SK-N-SH (cell line): ENCODE measurements at regions not wholly inside any gene's neighbourhood (a gene's known extent, or its start where the extent isn't known, plus 50 kb on each side); places are given as distances from the start of the nearest gene placed in this dataset.

Experiments used
- CTCF ChIA-PET: fragments of 300-600, 350-600 bp; formaldehyde crosslinking; extraction: SDS; loops from one replicate; lab custom pipeline; 2021; lab: Yijun Ruan, JAX
- POLR2A ChIA-PET: fragments of 350-600 bp; sonication (Branson Sonifier 250); formaldehyde crosslinking; extraction: SDS; loops from one replicate; lab custom pipeline; 2020; ENCODE audit warnings: antibody characterized with exemption, inconsistent platforms; lab: Yijun Ruan, JAX
- DNase-seq: peaks from one replicate; pipeline ENCODE4 v3.0.0; 2012
- H2AFZ ChIP-seq: fragments of 200-600 bp; sonication (generic); 2 replicates; pipeline ENCODE4 v1.8.1; 2016; ENCODE audit warnings: antibody characterized with exemption, mild to moderate bottlenecking, low read depth
- H3F3A ChIP-seq: fragments of 200-600 bp; sonication (generic); replicated peaks from 2 replicates; pipeline ENCODE3; 2016; ENCODE audit warnings: antibody characterized with exemption, mild to moderate bottlenecking; ENCODE audit not compliant: insufficient read depth
- H3K27ac ChIP-seq, 2 experiments: fragments of 200-500 bp in 1 of 2; fragments of 200-600 bp in 1 of 2; sonication (Bioruptor generic) in 1 of 2; sonication (generic), shearing (Covaris generic) in 1 of 2; 2 replicates each; pipeline versions ENCODE4 v1.5.1 to v1.6.1; 2014 to 2016; ENCODE audit warnings: low read depth in 2 of 2, inconsistent platforms in 1 of 2, low read length in 1 of 2, mild to moderate bottlenecking in 1 of 2, mixed read lengths in 1 of 2
- H3K27me3 ChIP-seq: fragments of 200-600 bp; sonication (generic), shearing (Covaris generic); 2 replicates; pipeline ENCODE4 v1.6.1; 2016; ENCODE audit warnings: mixed run types; ENCODE audit not compliant: insufficient read depth
- H3K36me3 ChIP-seq, 2 experiments: fragments of 200-500 bp in 1 of 2; fragments of 200-600 bp in 1 of 2; sonication (Bioruptor generic) in 1 of 2; sonication (generic) in 1 of 2; replicated peaks in 1 of 2; 2 replicates each; pipeline versions ENCODE3 to v1.5.1; 2014 to 2016; ENCODE audit warnings: low read length in 1 of 2, mild to moderate bottlenecking in 1 of 2; ENCODE audit not compliant: insufficient read depth in 2 of 2, control insufficient read depth in 1 of 2
- H3K4me1 ChIP-seq, 2 experiments: fragments of 200-500 bp in 1 of 2; fragments of 200-600 bp in 1 of 2; sonication (Bioruptor generic) in 1 of 2; sonication (generic), shearing (Covaris generic) in 1 of 2; 2 replicates each; pipeline versions ENCODE4 v1.5.1 to v1.6.1; 2014 to 2016; ENCODE audit warnings: low read depth in 1 of 2, low read length in 1 of 2, mixed run types in 1 of 2; ENCODE audit not compliant: insufficient read depth in 2 of 2, control insufficient read depth in 1 of 2
- H3K4me2 ChIP-seq: fragments of 200-600 bp; sonication (generic), shearing (Covaris generic); 2 replicates; pipeline ENCODE4 v1.6.1; 2017; ENCODE audit warnings: mixed run types
- H3K4me3 ChIP-seq, 2 experiments: fragments of 200-500 bp in 1 of 2; fragments of 200-600 bp in 1 of 2; sonication (Bioruptor generic) in 1 of 2; sonication (generic), shearing (Covaris generic) in 1 of 2; 2 replicates each; pipeline versions ENCODE4 v1.5.1 to v1.8.1; 2014 to 2016; ENCODE audit warnings: low read depth in 2 of 2, inconsistent platforms in 1 of 2, low read length in 1 of 2, mild to moderate bottlenecking in 1 of 2, mixed read lengths in 1 of 2, moderate library complexity in 1 of 2
- H3K79me2 ChIP-seq: fragments of 200-600 bp; sonication (generic); 2 replicates; pipeline ENCODE4 v1.8.1; 2017; ENCODE audit warnings: mild to moderate bottlenecking; ENCODE audit not compliant: insufficient read depth
- H3K9ac ChIP-seq: fragments of 200-600 bp; sonication (generic); 2 replicates; pipeline ENCODE4 v1.6.1; 2017; ENCODE audit warnings: mixed run types
- H3K9me2 ChIP-seq: fragments of 200-600 bp; sonication (generic); 2 replicates; pipeline ENCODE4 v1.6.1; 2017; ENCODE audit warnings: mixed run types
- H3K9me3 ChIP-seq: fragments of 200-600 bp; sonication (generic); 2 replicates; pipeline ENCODE4 v1.6.1; 2017; ENCODE audit warnings: mixed run types, mild to moderate bottlenecking, moderate library complexity
- H4K20me1 ChIP-seq: fragments of 200-600 bp; sonication (generic); 2 replicates; pipeline ENCODE4 v1.6.1; 2017; ENCODE audit warnings: mild to moderate bottlenecking, mixed run types; ENCODE audit not compliant: insufficient read depth
- CHD2 ChIP-seq: fragments of 150-350 bp; IDR thresholded peaks from 2 replicates; pipeline ENCODE4 v1.6.1; 2018; ENCODE audit warnings: low read length; ENCODE audit not compliant: partially characterized antibody
- ELF1 ChIP-seq: IDR thresholded peaks from 2 replicates; pipeline ENCODE4 v1.4.0; 2012
- EZH2phosphoT487 ChIP-seq: fragments of 200-600 bp; sonication (generic); IDR thresholded peaks from 2 replicates; pipeline ENCODE4 v1.6.1; 2017; ENCODE audit warnings: low read depth, mixed run types, mild to moderate bottlenecking, antibody characterized with exemption, moderate library complexity, borderline replicate concordance
- FOSL2 ChIP-seq: IDR thresholded peaks from 2 replicates; pipeline ENCODE4 v1.4.0; 2012; ENCODE audit warnings: low read depth, mild to moderate bottlenecking, moderate library complexity, borderline replicate concordance
- GABPA ChIP-seq: IDR thresholded peaks from 2 replicates; pipeline ENCODE4 v1.4.0; 2012; ENCODE audit warnings: low read depth, mild to moderate bottlenecking
- GATA2 ChIP-seq: sonication (generic); formaldehyde crosslinking; IDR thresholded peaks from 2 replicates; pipeline ENCODE4 v1.5.0; 2020; ENCODE audit warnings: mild to moderate bottlenecking, missing genetic modification reagents
- JUND ChIP-seq: IDR thresholded peaks from 2 replicates; pipeline ENCODE4 v1.4.0; 2012
- MEF2A ChIP-seq: IDR thresholded peaks from 2 replicates; pipeline ENCODE4 v1.4.0; 2012; ENCODE audit warnings: low read depth, borderline replicate concordance
- MXI1 ChIP-seq: IDR thresholded peaks from 2 replicates; pipeline ENCODE4 v1.6.1; 2012; ENCODE audit warnings: mild to moderate bottlenecking, low read depth, low read length, improper control_type of control experiment
- NFIC ChIP-seq: IDR thresholded peaks from 2 replicates; pipeline ENCODE4 v1.4.0; 2012; ENCODE audit warnings: borderline replicate concordance
- NRF1 ChIP-seq: IDR thresholded peaks from 2 replicates; pipeline ENCODE4 v1.6.1; 2012; ENCODE audit warnings: low read depth, mild to moderate bottlenecking, low read length
- POLR2AphosphoS5 ChIP-seq: IDR thresholded peaks from 2 replicates; pipeline ENCODE4 v1.6.1; 2012; ENCODE audit warnings: low read depth, low read length
- RAD21 ChIP-seq: IDR thresholded peaks from 2 replicates; pipeline ENCODE4 v1.6.1; 2012; ENCODE audit warnings: mild to moderate bottlenecking, low read length
- RCOR1 ChIP-seq: fragments of 150-350 bp; IDR thresholded peaks from 2 replicates; pipeline ENCODE4 v1.6.1; 2017; ENCODE audit warnings: antibody characterized with exemption, low read length
- RXRA ChIP-seq: IDR thresholded peaks from 2 replicates; pipeline ENCODE4 v1.4.0; 2012; ENCODE audit warnings: low read depth, mild to moderate bottlenecking, borderline replicate concordance
- SMC3 ChIP-seq: IDR thresholded peaks from 2 replicates; pipeline ENCODE4 v1.6.1; 2012; ENCODE audit warnings: low read depth, low read length, improper control_type of control experiment
- TAF1 ChIP-seq: IDR thresholded peaks from 2 replicates; pipeline ENCODE4 v1.6.1; 2012; ENCODE audit warnings: low read depth, mild to moderate bottlenecking, low read length, moderate library complexity, borderline replicate concordance
- TCF12 ChIP-seq: IDR thresholded peaks from 2 replicates; pipeline ENCODE4 v1.4.0; 2012
- WGBS: methylation state at CpG from one replicate; pipeline ENCODE4 v1.1.6; 2017; ENCODE audit warnings: low lambda C conversion rate; 5-methylcytosine and 5-hydroxymethylcytosine counted together
- TF ChIP-seq, protein P1 (sequence below): IDR thresholded peaks from 2 replicates; pipeline ENCODE4 v1.4.0; 2012; ENCODE audit warnings: low read depth, borderline replicate concordance
- TF ChIP-seq, protein P2 (sequence below): IDR thresholded peaks from 2 replicates; pipeline ENCODE4 v1.4.0; 2012; ENCODE audit warnings: low read depth, borderline replicate concordance
- TF ChIP-seq, protein P3 (sequence below): IDR thresholded peaks from 2 replicates; pipeline ENCODE4; 2012
- TF ChIP-seq, protein P4 (sequence below): fragments of 150-350 bp; IDR thresholded peaks from 2 replicates; pipeline ENCODE4 v1.6.1; 2016; ENCODE audit warnings: mild to moderate bottlenecking, low read depth, low read length

DNA sequence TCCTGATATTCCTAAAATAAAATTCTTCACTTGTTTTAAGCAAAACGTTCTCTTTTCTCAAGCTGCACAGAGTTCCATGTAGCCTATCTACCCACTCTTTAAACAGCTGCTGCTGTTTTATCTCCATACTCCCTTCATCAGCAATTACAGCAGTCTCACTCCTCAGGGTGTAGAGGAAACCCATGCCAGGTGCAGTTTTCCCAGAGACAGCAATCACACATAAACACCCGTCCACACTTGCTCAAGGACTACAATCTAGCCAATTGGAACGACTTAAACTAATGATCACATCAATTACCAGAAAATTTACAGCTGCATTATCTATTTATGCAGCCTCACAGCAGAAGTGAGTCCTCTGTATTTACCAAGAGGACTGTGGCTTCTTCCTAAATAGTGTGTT, 141.7 kb downstream of the HTR1A start:
- H3K9me2 ChIP-seq, result no peaks in the 10 kb centered on the region
- H2AFZ ChIP-seq, result no peak overlapping the region
- 0% methylated on average over 3 of the region's 3 CpGs for WGBS
- DNase-seq, result no peak
- no peaks in the 10 kb centered on the region for H3F3A ChIP-seq
- ChIA-PET CTCF (no interaction called here), POLR2A (no interaction called here)
- no peaks in the 10 kb centered on the region for H3K36me3 ChIP-seq
- H3K9ac ChIP-seq, result no peak overlapping the region
- no peaks in the 10 kb centered on the region for H4K20me1 ChIP-seq
- no peak overlapping the region for H3K4me2 ChIP-seq
- no peaks in the 10 kb centered on the region for H3K9me3 ChIP-seq
- no peak overlapping the region for H3K27ac ChIP-seq
- H3K79me2 ChIP-seq, result no peaks in the 10 kb centered on the region
- H3K4me3 ChIP-seq, result no peak overlapping the region
- TF ChIP-seq GATA2 (CRISPR knock-in tag) (no peak), NRF1 (no peak), MEF2A (no peak), TAF1 (no peak)
- TF ChIP-seq, protein P1, sequence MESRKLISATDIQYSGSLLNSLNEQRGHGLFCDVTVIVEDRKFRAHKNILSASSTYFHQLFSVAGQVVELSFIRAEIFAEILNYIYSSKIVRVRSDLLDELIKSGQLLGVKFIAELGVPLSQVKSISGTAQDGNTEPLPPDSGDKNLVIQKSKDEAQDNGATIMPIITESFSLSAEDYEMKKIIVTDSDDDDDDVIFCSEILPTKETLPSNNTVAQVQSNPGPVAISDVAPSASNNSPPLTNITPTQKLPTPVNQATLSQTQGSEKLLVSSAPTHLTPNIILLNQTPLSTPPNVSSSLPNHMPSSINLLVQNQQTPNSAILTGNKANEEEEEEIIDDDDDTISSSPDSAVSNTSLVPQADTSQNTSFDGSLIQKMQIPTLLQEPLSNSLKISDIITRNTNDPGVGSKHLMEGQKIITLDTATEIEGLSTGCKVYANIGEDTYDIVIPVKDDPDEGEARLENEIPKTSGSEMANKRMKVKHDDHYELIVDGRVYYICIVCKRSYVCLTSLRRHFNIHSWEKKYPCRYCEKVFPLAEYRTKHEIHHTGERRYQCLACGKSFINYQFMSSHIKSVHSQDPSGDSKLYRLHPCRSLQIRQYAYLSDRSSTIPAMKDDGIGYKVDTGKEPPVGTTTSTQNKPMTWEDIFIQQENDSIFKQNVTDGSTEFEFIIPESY, result no peak
- H3K27me3 ChIP-seq, result no peaks in the 10 kb centered on the region
- H3K4me1 ChIP-seq, result no peaks in the 10 kb centered on the region

DNA sequence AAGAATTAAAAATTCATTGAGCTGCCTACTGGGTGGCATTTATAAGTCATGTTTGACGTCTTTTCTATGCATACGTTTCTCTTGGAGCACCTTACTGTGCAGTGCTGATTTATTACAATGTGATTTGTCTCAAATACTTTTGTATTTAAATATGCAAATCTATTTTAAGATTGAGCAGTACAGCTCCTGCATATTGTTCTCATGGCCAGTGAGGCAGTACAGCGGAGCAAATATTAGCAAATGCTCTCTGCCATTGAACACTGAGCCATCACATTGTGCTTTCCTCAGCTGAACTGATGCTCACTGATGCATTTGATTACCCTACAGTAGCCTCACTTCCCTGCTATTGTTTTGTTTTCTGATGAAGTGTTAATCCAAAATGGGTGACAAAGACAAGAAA, 149.6 kb downstream of the HTR1A start:
- no peak for DNase-seq
- Histone ChIP-seq H3K27me3 (no peaks in the 10 kb centered on the region), H3F3A (no peaks in the 10 kb centered on the region), H3K4me1 (no peaks in the 10 kb centered on the region), H3K9ac (no peak overlapping the region), H3K9me2 (no peaks in the 10 kb centered on the region), H3K27ac (no peak overlapping the region), H3K36me3 (no peaks in the 10 kb centered on the region), H2AFZ (no peak overlapping the region), H3K9me3 (no peaks in the 10 kb centered on the region), H4K20me1 (no peaks in the 10 kb centered on the region), H3K79me2 (no peaks in the 10 kb centered on the region), H3K4me2 (no peak overlapping the region), H3K4me3 (no peak overlapping the region)
- WGBS, result 3% methylated on average over 3 of the region's 3 CpGs
- TF ChIP-seq CHD2 (no peak), JUND (no peak), SMC3 (no peak), RCOR1 (no peak), MEF2A (no peak), EZH2phosphoT487 (no peak), GABPA (no peak), TCF12 (no peak), ELF1 (no peak), POLR2AphosphoS5 (no peak), RXRA (no peak), RAD21 (no peak), FOSL2 (no peak), MXI1 (no peak), TAF1 (no peak), NFIC (no peak)
- TF ChIP-seq, protein P2, sequence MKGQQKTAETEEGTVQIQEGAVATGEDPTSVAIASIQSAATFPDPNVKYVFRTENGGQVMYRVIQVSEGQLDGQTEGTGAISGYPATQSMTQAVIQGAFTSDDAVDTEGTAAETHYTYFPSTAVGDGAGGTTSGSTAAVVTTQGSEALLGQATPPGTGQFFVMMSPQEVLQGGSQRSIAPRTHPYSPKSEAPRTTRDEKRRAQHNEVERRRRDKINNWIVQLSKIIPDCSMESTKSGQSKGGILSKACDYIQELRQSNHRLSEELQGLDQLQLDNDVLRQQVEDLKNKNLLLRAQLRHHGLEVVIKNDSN, result no peak
- TF ChIP-seq, protein P3, sequence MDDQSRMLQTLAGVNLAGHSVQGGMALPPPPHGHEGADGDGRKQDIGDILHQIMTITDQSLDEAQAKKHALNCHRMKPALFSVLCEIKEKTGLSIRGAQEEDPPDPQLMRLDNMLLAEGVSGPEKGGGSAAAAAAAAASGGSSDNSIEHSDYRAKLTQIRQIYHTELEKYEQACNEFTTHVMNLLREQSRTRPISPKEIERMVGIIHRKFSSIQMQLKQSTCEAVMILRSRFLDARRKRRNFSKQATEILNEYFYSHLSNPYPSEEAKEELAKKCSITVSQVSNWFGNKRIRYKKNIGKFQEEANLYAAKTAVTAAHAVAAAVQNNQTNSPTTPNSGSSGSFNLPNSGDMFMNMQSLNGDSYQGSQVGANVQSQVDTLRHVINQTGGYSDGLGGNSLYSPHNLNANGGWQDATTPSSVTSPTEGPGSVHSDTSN, result no peak
- TF ChIP-seq, protein P4, sequence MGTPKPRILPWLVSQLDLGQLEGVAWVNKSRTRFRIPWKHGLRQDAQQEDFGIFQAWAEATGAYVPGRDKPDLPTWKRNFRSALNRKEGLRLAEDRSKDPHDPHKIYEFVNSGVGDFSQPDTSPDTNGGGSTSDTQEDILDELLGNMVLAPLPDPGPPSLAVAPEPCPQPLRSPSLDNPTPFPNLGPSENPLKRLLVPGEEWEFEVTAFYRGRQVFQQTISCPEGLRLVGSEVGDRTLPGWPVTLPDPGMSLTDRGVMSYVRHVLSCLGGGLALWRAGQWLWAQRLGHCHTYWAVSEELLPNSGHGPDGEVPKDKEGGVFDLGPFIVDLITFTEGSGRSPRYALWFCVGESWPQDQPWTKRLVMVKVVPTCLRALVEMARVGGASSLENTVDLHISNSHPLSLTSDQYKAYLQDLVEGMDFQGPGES, result no peak
- CTCF ChIA-PET, result interaction anchor here (1.2 kb wide), 1 partner anchor 411 kb away, joined by 3 read pairs; no protein-coding TSS in a partner anchor
- POLR2A ChIA-PET, result no interaction called here
